ENCODE measurements at regions not wholly inside any gene's neighbourhood (a gene's known extent, or its start where the extent isn't known, plus 50 kb on each side); places are given as distances from the start of the nearest gene placed in this dataset.

DNA sequence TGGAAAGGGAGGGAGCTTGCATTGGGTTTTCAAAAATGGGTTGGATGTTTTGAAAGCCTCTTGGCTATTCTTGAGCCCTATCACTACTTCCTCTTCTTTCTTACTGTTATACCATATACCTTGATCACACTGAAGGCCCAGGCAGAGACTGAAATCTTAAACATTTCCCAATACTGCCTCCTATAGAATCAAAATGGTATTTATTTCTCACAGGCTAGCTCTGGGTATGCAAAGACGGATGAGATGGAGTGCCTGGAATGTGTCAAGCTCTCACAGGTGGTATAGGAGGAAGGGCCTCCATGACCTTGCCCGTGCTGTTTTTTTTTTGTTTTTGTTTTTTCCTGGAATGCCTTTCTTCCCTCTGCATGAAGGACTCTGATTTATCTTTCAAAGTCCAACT, 268.4 kb upstream of the USP24 start:
- Histone ChIP-seq H3K4me1 (ENCODE audit: insufficient read depth, low read length) (no peaks in the 10 kb centered on the region), H3K23me2 (ENCODE audit: insufficient read length, low read depth, low read length, poor library complexity, severe bottlenecking) (no peaks in the 10 kb centered on the region), H4K8ac (replicated peaks; ENCODE audit: insufficient read length, low read depth, low read length) (no peak overlapping the region), H2BK5ac (ENCODE audit: insufficient read length, low read length) (no peak overlapping the region), H3K56ac (ENCODE audit: insufficient read length, low read depth, low read length) (no peak overlapping the region), H3K9me3 (ENCODE audit: control insufficient read depth, low read depth, low read length) (no peaks in the 10 kb centered on the region), H4K20me1 (ENCODE audit: control insufficient read depth, insufficient read depth, insufficient read length) (no peaks in the 10 kb centered on the region), H2BK120ac (ENCODE audit: low read depth, low read length, poor library complexity, severe bottlenecking) (no peak overlapping the region), H3K23ac (ENCODE audit: insufficient read length, low read depth, low read length) (no peak overlapping the region), H3K79me1 (ENCODE audit: insufficient read depth, low read depth, low read length, poor library complexity, severe bottlenecking) (no peaks in the 10 kb centered on the region), H2BK15ac (ENCODE audit: low read depth, low read length) (no peak overlapping the region), H3T11ph (ENCODE audit: low read length) (no peak overlapping the region), H4K5ac (ENCODE audit: insufficient read length, low read depth, low read length) (no peak overlapping the region), H3K79me2 (ENCODE audit: insufficient read depth, low read length) (no peaks in the 10 kb centered on the region), H2AFZ (ENCODE audit: low read length) (no peak overlapping the region), H3K27me3 (ENCODE audit: insufficient read depth, low read length) (no peaks in the 10 kb centered on the region), H4K91ac (ENCODE audit: insufficient read length, low read depth, low read length) (no peak overlapping the region), H3K4me2 (ENCODE audit: insufficient read depth, insufficient read length, low read length) (no peak overlapping the region), H2AK5ac (ENCODE audit: insufficient read length, low read length) (no peak overlapping the region), H3K18ac (ENCODE audit: insufficient read length, low read depth, low read length) (no peak overlapping the region), H3K27ac (ENCODE audit: insufficient read length, low read depth, low read length) (no peak overlapping the region), H3K14ac (ENCODE audit: insufficient read depth, low read length) (no peak overlapping the region), H3K9ac (ENCODE audit: extremely low read depth, insufficient read length, low read length) (no peak overlapping the region), H2BK20ac (ENCODE audit: low read depth, low read length, poor library complexity, severe bottlenecking) (no peak overlapping the region), H3K4ac (ENCODE audit: low read depth, low read length) (no peak overlapping the region), H2BK12ac (ENCODE audit: insufficient read length, low read depth, low read length) (no peak overlapping the region)
- Mint-ChIP-seq H3K27ac (no peak overlapping the region), H3K9me3 (no peaks in the 10 kb centered on the region), H3K36me3 (ENCODE audit: insufficient read depth in 1 of 3, low read depth in 3 of 3) (no peaks in the 10 kb centered on the region), H3K27me3 (ENCODE audit: low read depth) (peaks cover 2% of the 10 kb centered on the region; the same call in 1 of the 2 replicates), H3K4me3 (no peak overlapping the region), H3K4me1 (0 out of 4 replicates have a peak, but pooled peaks cover 0 to 4% of the 10 kb centered on the region in 2 experiments)
- DNase-seq = peak; percentile 37
- TF ChIP-seq, protein P1, sequence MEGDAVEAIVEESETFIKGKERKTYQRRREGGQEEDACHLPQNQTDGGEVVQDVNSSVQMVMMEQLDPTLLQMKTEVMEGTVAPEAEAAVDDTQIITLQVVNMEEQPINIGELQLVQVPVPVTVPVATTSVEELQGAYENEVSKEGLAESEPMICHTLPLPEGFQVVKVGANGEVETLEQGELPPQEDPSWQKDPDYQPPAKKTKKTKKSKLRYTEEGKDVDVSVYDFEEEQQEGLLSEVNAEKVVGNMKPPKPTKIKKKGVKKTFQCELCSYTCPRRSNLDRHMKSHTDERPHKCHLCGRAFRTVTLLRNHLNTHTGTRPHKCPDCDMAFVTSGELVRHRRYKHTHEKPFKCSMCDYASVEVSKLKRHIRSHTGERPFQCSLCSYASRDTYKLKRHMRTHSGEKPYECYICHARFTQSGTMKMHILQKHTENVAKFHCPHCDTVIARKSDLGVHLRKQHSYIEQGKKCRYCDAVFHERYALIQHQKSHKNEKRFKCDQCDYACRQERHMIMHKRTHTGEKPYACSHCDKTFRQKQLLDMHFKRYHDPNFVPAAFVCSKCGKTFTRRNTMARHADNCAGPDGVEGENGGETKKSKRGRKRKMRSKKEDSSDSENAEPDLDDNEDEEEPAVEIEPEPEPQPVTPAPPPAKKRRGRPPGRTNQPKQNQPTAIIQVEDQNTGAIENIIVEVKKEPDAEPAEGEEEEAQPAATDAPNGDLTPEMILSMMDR (conservative IDR thresholded peaks at IDR 0.05) = peak; percentile 62
- WGBS (ENCODE audit: extremely low coverage, insufficient read length, low lambda C conversion rate) = no CpG with 5 or more reads among the region's 2 CpGs

Measured in H9 (cell line).